Prostate gland (tissue), 2 donors: ENCODE measurements at regions not wholly inside any gene's neighbourhood (a gene's known extent, or its start where the extent isn't known, plus 50 kb on each side); places are given as distances from the start of the nearest gene placed in this dataset.

Source experiments
- POLR2A ChIP-seq: fragments of 450-650 bp; IDR thresholded peaks from one replicate; pipeline ENCODE4 v1.6.1; 2016; ENCODE audit warnings: antibody characterized with exemption, mild to moderate bottlenecking
- TF ChIP-seq, protein P1 (sequence below), 4 experiments: fragments of 200-600 bp in 2 of 4; fragments of 450-650 bp in 2 of 4; sonication (generic) in 2 of 4; IDR thresholded peaks; 1 replicate in 3 of 4; 2 replicates in 1 of 4; pipeline ENCODE4 v1.5.1; 2016 to 2019; ENCODE audit warnings: antibody characterized with exemption in 4 of 4, mild to moderate bottlenecking in 2 of 4, moderate library complexity in 2 of 4

DNA sequence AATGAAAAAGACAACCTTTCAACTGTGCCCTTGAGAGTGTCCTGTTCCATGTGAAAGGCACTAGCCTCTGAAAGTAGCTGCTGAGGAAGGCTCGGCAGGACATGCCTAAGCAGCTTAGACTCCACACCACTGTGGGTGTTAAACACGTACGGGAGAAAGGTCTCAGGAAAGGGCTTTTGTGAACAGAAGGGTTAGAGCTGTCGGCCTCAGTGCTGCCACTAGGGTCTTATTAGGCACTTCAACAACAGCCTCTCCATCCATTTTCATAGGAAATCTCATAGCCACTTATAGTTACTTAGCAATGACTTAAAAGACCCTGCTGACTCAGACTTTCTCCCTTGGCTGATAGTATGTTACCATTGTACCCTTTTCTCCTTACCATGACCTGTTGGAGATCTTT, 662.8 kb downstream of the TBC1D32 start:
- TF ChIP-seq, protein P1, sequence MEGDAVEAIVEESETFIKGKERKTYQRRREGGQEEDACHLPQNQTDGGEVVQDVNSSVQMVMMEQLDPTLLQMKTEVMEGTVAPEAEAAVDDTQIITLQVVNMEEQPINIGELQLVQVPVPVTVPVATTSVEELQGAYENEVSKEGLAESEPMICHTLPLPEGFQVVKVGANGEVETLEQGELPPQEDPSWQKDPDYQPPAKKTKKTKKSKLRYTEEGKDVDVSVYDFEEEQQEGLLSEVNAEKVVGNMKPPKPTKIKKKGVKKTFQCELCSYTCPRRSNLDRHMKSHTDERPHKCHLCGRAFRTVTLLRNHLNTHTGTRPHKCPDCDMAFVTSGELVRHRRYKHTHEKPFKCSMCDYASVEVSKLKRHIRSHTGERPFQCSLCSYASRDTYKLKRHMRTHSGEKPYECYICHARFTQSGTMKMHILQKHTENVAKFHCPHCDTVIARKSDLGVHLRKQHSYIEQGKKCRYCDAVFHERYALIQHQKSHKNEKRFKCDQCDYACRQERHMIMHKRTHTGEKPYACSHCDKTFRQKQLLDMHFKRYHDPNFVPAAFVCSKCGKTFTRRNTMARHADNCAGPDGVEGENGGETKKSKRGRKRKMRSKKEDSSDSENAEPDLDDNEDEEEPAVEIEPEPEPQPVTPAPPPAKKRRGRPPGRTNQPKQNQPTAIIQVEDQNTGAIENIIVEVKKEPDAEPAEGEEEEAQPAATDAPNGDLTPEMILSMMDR (IDR thresholded peaks at IDR 0.05), result no peak
- TF ChIP-seq POLR2A, result no peak
